Stimulated activated CD4-positive, alpha-beta T cell treated with anti-CD3 and anti-CD28 coated beads, Interleukin-1b, Interleukin-23, amount 100 ng/mL, for 1 hour (primary cell): ENCODE measurements at regions not wholly inside any gene's neighbourhood (a gene's known extent, or its start where the extent isn't known, plus 50 kb on each side); places are given as distances from the start of the nearest gene placed in this dataset.

Experiments used
- DNase-seq, 2 donors: peaks; one replicate each; pipeline ENCODE4 v3.0.0-alpha.2; 2020; ENCODE audit warnings: low read depth in 2 of 2

GRCh38 chr2:146161256-146161882 is 1641.5 kb upstream of the ZEB2 start:
- no peak for DNase-seq

GRCh38 chr2:146158072-146158674 is 1638.3 kb upstream of the ZEB2 start:
- no peak for DNase-seq

GRCh38 chr2:146147448-146148012 is 1627.6 kb upstream of the ZEB2 start:
- DNase-seq, result no peak

- no peak for DNase-seq
These were observed 1624.1 kb upstream of the ZEB2 start for GRCh38 chr2:146143971-146144370.

- DNase-seq, result no peak
These were observed 1618.9 kb upstream of the ZEB2 start for GRCh38 chr2:146138820-146139219.

- DNase-seq, result no peak
These were observed 1615.3 kb upstream of the ZEB2 start for GRCh38 chr2:146135245-146135644.

- DNase-seq, result no peak
These were observed 1611.9 kb upstream of the ZEB2 start for GRCh38 chr2:146131785-146132184.

- DNase-seq, result no peak
These were observed 1611.1 kb upstream of the ZEB2 start for GRCh38 chr2:146131048-146131447.

- DNase-seq, result no peak
These were observed 1610.4 kb upstream of the ZEB2 start for GRCh38 chr2:146130290-146130689.

- DNase-seq, result no peak
These were observed 1609.3 kb upstream of the ZEB2 start for GRCh38 chr2:146129231-146129630.

- no peak for DNase-seq
These were observed 1608.3 kb upstream of the ZEB2 start for GRCh38 chr2:146128216-146128615.

- DNase-seq, result no peak
These were observed 1605.6 kb upstream of the ZEB2 start for GRCh38 chr2:146125551-146125950.

- DNase-seq, result no peak
These were observed 1604.8 kb upstream of the ZEB2 start for GRCh38 chr2:146124741-146125140.

- no peak for DNase-seq
These were observed 1603.8 kb upstream of the ZEB2 start for GRCh38 chr2:146123714-146124113.

GRCh38 chr2:146123256-146123655 is 1603.3 kb upstream of the ZEB2 start:
- DNase-seq, result no peak

- DNase-seq, result no peak
These were observed 1599.7 kb upstream of the ZEB2 start for GRCh38 chr2:146119586-146119985.

GRCh38 chr2:146108993-146109392 is 1589.1 kb upstream of the ZEB2 start:
- DNase-seq, result no peak

GRCh38 chr2:146094185-146094584 is 1574.3 kb upstream of the ZEB2 start:
- no peak for DNase-seq

GRCh38 chr2:146081459-146081858 is 1561.5 kb upstream of the ZEB2 start:
- DNase-seq, result no peak

GRCh38 chr2:146080925-146081324 is 1561.0 kb upstream of the ZEB2 start:
- DNase-seq, result no peak

- DNase-seq, result no peak
These were observed 1559.3 kb upstream of the ZEB2 start for GRCh38 chr2:146079216-146079615.

GRCh38 chr2:146077156-146077555 is 1557.2 kb upstream of the ZEB2 start:
- DNase-seq, result no peak

GRCh38 chr2:146068051-146068450 is 1548.1 kb upstream of the ZEB2 start:
- no peak for DNase-seq

- no peak for DNase-seq
These were observed 1528.2 kb upstream of the ZEB2 start for GRCh38 chr2:146048141-146048540.
